ENCODE measurements at regions not wholly inside any gene's neighbourhood (a gene's known extent, or its start where the extent isn't known, plus 50 kb on each side); places are given as distances from the start of the nearest gene placed in this dataset.

DNA sequence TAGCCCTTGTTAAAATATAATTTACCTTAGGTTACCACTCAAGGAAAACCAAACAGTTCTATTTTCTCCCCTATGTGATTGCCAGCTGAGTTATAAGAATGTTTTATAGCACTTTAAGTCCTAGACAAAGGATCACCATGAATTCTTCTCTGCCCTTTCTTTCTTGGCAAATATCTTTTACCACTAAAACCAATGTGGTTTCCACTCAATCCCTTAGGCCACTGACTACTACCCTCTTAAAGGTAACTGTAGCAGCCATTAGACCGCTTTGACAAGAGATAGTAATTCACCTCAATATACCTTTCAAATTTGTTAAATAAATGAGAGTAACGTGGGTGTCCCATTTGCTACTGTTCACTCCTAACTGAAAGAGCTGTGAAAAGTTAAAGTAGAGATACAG lies 307.9 kb upstream of the PRMT6 start:
- no peaks in the 10 kb centered on the region for H3K27me3 ChIP-seq (ENCODE audit: insufficient read depth, poor library complexity, severe bottlenecking)
- TF ChIP-seq POLR2AphosphoS5 (IDR thresholded peaks at IDR 0.05; ENCODE audit: low read depth): no peak
- TF ChIP-seq GABPA (IDR thresholded peaks at IDR 0.05; ENCODE audit: low read depth): no peak
- TF ChIP-seq, protein P1, sequence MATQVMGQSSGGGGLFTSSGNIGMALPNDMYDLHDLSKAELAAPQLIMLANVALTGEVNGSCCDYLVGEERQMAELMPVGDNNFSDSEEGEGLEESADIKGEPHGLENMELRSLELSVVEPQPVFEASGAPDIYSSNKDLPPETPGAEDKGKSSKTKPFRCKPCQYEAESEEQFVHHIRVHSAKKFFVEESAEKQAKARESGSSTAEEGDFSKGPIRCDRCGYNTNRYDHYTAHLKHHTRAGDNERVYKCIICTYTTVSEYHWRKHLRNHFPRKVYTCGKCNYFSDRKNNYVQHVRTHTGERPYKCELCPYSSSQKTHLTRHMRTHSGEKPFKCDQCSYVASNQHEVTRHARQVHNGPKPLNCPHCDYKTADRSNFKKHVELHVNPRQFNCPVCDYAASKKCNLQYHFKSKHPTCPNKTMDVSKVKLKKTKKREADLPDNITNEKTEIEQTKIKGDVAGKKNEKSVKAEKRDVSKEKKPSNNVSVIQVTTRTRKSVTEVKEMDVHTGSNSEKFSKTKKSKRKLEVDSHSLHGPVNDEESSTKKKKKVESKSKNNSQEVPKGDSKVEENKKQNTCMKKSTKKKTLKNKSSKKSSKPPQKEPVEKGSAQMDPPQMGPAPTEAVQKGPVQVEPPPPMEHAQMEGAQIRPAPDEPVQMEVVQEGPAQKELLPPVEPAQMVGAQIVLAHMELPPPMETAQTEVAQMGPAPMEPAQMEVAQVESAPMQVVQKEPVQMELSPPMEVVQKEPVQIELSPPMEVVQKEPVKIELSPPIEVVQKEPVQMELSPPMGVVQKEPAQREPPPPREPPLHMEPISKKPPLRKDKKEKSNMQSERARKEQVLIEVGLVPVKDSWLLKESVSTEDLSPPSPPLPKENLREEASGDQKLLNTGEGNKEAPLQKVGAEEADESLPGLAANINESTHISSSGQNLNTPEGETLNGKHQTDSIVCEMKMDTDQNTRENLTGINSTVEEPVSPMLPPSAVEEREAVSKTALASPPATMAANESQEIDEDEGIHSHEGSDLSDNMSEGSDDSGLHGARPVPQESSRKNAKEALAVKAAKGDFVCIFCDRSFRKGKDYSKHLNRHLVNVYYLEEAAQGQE (IDR thresholded peaks at IDR 0.05; ENCODE audit: insufficient replicate concordance, low read depth): no peak
- TF ChIP-seq SPI1 (IDR thresholded peaks at IDR 0.05; ENCODE audit: borderline replicate concordance, low read depth): no peak
- TF ChIP-seq, protein P2, sequence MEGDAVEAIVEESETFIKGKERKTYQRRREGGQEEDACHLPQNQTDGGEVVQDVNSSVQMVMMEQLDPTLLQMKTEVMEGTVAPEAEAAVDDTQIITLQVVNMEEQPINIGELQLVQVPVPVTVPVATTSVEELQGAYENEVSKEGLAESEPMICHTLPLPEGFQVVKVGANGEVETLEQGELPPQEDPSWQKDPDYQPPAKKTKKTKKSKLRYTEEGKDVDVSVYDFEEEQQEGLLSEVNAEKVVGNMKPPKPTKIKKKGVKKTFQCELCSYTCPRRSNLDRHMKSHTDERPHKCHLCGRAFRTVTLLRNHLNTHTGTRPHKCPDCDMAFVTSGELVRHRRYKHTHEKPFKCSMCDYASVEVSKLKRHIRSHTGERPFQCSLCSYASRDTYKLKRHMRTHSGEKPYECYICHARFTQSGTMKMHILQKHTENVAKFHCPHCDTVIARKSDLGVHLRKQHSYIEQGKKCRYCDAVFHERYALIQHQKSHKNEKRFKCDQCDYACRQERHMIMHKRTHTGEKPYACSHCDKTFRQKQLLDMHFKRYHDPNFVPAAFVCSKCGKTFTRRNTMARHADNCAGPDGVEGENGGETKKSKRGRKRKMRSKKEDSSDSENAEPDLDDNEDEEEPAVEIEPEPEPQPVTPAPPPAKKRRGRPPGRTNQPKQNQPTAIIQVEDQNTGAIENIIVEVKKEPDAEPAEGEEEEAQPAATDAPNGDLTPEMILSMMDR (IDR thresholded peaks at IDR 0.05; ENCODE audit: insufficient read depth, low read length): no peak
- no peak overlapping the region for H3K4me3 ChIP-seq (replicated peaks; ENCODE audit: insufficient read depth, low read length)
- DNase-seq (ENCODE audit: low read depth in 1 of 2, low spot score in 1 of 2): no peak
- no peak overlapping the region for H3K27ac ChIP-seq (replicated peaks)

DNA sequence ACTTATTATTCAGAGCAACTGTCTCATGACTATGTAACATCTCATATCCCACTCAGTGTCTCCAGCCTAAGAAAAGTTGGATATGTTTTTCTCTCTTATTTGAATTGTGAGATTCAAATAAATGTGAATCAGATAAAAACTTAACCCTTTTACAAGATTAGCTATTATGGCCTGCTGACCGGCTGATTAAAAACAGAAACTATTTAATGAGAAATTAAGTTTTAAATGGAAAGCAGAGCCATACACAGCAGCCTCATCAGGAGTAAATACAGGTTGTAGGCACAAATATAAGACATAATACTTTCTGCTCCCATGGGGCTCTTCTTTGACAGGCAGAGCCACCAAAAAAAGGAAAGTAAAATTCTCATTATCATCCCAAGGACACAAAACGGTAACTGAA lies 307.0 kb upstream of the PRMT6 start:
- Histone ChIP-seq H3K4me3 (replicated peaks; ENCODE audit: insufficient read depth, low read length) (no peak overlapping the region), H3K27ac (replicated peaks) (no peak overlapping the region), H3K27me3 (ENCODE audit: insufficient read depth, poor library complexity, severe bottlenecking) (no peaks in the 10 kb centered on the region)
- no peak for DNase-seq (ENCODE audit: low read depth in 1 of 2, low spot score in 1 of 2)
- TF ChIP-seq SPI1 (IDR thresholded peaks at IDR 0.05; ENCODE audit: borderline replicate concordance, low read depth) (no peak), POLR2AphosphoS5 (IDR thresholded peaks at IDR 0.05; ENCODE audit: low read depth) (no peak), GABPA (IDR thresholded peaks at IDR 0.05; ENCODE audit: low read depth) (no peak)
- TF ChIP-seq, protein P1 (IDR thresholded peaks at IDR 0.05; ENCODE audit: insufficient replicate concordance, low read depth): no peak
- TF ChIP-seq, protein P2 (IDR thresholded peaks at IDR 0.05; ENCODE audit: insufficient read depth, low read length): no peak

DNA sequence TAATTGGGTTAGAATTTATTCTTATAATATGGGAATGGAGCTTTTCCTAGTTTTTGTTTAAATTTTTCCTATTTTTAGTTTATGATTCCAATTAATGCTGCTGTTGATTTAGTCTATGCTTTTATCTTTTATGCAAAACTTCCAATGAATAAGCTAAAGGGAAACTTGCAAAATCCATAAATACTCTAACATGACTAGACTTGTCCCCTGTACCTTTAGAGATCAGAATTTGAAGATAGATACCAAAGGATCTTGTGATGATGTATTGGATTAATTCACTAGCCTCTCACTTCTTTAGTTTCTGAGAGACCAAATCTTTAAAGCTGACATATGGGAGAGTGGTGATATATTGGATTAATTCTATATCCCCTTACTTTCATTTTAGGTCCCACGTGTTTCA lies 306.6 kb upstream of the PRMT6 start:
- no peak for DNase-seq (ENCODE audit: low read depth in 1 of 2, low spot score in 1 of 2)
- TF ChIP-seq, protein P2 (IDR thresholded peaks at IDR 0.05; ENCODE audit: insufficient read depth, low read length): no peak
- TF ChIP-seq GABPA (IDR thresholded peaks at IDR 0.05; ENCODE audit: low read depth) (no peak), SPI1 (IDR thresholded peaks at IDR 0.05; ENCODE audit: borderline replicate concordance, low read depth) (no peak), POLR2AphosphoS5 (IDR thresholded peaks at IDR 0.05; ENCODE audit: low read depth) (no peak)
- TF ChIP-seq, protein P1 (IDR thresholded peaks at IDR 0.05; ENCODE audit: insufficient replicate concordance, low read depth): no peak
- Histone ChIP-seq H3K4me3 (replicated peaks; ENCODE audit: insufficient read depth, low read length) (no peak overlapping the region), H3K27me3 (ENCODE audit: insufficient read depth, poor library complexity, severe bottlenecking) (no peaks in the 10 kb centered on the region), H3K27ac (replicated peaks) (no peak overlapping the region)
